ACC112 (cell line): ENCODE measurements at regions not wholly inside any gene's neighbourhood (a gene's known extent, or its start where the extent isn't known, plus 50 kb on each side); places are given as distances from the start of the nearest gene placed in this dataset.

Source experiments
- H2AFZ ChIP-seq: fragments of 200-600 bp; sonication (generic); one replicate; pipeline ENCODE4 v1.6.0; 2017; ENCODE audit warnings: antibody characterized with exemption, low read length; ENCODE audit not compliant: unreplicated experiment
- H3K27ac ChIP-seq: fragments of 200-600 bp; sonication (generic); 2 replicates; pipeline ENCODE4 v1.5.1; 2014; ENCODE audit warnings: low read depth, mild to moderate bottlenecking, antibody characterized with exemption, low read length, moderate library complexity
- H3K27me3 ChIP-seq: fragments of 200-600 bp; sonication (generic); 2 replicates; pipeline ENCODE4 v1.6.1; 2014; ENCODE audit warnings: mild to moderate bottlenecking, antibody characterized with exemption, low read length, moderate library complexity, mixed read lengths; ENCODE audit not compliant: insufficient read depth
- H3K36me3 ChIP-seq: fragments of 200-600 bp; sonication (generic); 2 replicates; pipeline ENCODE4 v1.6.1; 2016; ENCODE audit warnings: mild to moderate bottlenecking, antibody characterized with exemption, low read length, moderate library complexity, mixed read lengths; ENCODE audit not compliant: insufficient read depth
- H3K4me1 ChIP-seq: fragments of 200-600 bp; sonication (generic); one replicate; pipeline ENCODE4 v1.6.1; 2016; ENCODE audit warnings: low read length, mixed read lengths; ENCODE audit not compliant: insufficient read depth, unreplicated experiment, control insufficient read depth
- H3K4me3 ChIP-seq: fragments of 200-600 bp; sonication (generic); 2 replicates; pipeline ENCODE4 v1.5.1; 2014; ENCODE audit warnings: mild to moderate bottlenecking, low read depth, low read length
- H3K79me2 ChIP-seq: fragments of 200-600 bp; sonication (generic); one replicate; pipeline ENCODE4 v1.6.0; 2016; ENCODE audit warnings: low read length; ENCODE audit not compliant: control insufficient read depth, unreplicated experiment, insufficient read depth

DNA sequence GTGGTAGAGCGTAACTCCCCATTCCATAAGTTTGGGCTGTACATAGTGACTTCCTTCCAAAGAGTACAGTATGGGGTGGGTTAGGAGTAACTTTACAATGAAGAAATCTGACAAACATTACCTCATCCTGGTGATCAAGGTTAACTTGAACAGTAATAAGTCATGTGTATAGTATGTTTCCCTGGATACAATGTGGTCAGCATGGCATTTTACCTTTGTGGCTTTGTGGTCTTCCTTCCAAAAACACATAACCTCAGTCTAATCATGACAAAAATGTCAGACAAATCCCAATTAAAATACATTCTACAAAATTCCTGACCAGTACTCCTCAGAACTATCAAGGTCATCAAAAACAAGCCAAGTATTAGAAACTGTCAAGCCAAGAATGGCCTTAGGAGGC is 225.1 kb downstream of the UBE3D start:
- Histone ChIP-seq H3K4me3 (no peak overlapping the region), H3K79me2 (no peaks in the 10 kb centered on the region)

DNA sequence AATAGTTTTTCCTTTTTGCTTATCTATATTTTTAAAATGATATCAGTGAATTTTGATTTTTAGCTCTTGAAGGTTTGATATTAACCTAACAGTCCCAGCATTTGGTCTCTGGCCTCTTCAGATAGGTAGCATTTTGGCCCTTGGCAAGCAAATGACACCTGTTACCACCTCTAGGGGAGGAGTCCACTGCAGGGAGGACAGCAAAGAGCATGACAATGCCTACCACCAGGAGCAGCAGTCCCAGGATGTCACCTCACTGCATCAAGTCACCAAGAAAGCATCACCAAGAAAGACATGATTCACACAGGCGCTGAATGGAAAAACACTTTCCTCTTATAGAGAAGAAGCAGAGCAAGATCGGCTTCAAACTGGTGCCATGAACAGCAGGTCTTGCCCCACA is 224.3 kb downstream of the UBE3D start:
- Histone ChIP-seq H3K4me3 (no peak overlapping the region), H3K79me2 (no peaks in the 10 kb centered on the region), H2AFZ (no peak overlapping the region), H3K4me1 (peaks cover 18% of the 10 kb centered on the region), H3K36me3 (no peaks in the 10 kb centered on the region), H3K27me3 (no peaks in the 10 kb centered on the region), H3K27ac (no peak overlapping the region)

More for the DNA sequence above, 225.1 kb downstream of the UBE3D start:
- Histone ChIP-seq H3K36me3 (no peaks in the 10 kb centered on the region), H2AFZ (no peak overlapping the region), H3K4me1 (peaks cover 18% of the 10 kb centered on the region), H3K27me3 (no peaks in the 10 kb centered on the region), H3K27ac (no peak overlapping the region)
